Cardiac fibroblast (primary cell): ENCODE measurements at regions not wholly inside any gene's neighbourhood (a gene's known extent, or its start where the extent isn't known, plus 50 kb on each side); places are given as distances from the start of the nearest gene placed in this dataset.

Experiments
- DNase-seq, 2 donors: peaks; one replicate each; pipeline versions ENCODE4 v3.0.0 to v3.0.0-alpha.2; 2010; ENCODE audit warnings: low read depth in 2 of 2
- H3K4me3 ChIP-seq, 2 donors: replicated peaks in 1 of 2; 1 replicate in 1 of 2; 2 replicates in 1 of 2; pipeline ENCODE4 v1.5.1; 2011; ENCODE audit warnings: low read depth in 2 of 2, low read length in 2 of 2, mild to moderate bottlenecking in 2 of 2, moderate library complexity in 1 of 2
- TF ChIP-seq, protein P1 (sequence below): IDR thresholded peaks from one replicate; pipeline ENCODE4 v1.5.1; 2011; ENCODE audit warnings: low read depth, mild to moderate bottlenecking, low read length, inconsistent platforms

DNA sequence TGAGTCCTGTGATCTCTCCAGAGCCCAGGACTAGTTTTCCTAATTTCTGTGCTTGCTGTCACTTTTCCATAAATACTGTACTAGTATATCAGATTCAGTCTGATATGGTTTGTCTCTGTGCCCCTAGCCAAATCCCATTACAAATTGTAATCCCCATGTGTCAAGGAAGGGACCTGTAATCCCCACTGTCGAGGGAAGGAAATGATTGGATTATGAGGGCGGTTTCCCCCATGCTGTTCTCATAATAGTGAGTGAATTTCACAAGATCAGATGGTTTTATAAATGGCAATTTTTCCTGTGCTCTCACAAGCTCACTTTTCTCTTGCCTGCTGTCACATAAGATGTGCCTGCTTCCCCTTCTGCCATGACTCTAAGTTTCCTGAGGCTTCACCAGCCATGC, 54.8 kb upstream of the IFRD1 start:
- no peak overlapping the region for H3K4me3 ChIP-seq
- DNase-seq: no peak
- TF ChIP-seq, protein P1, sequence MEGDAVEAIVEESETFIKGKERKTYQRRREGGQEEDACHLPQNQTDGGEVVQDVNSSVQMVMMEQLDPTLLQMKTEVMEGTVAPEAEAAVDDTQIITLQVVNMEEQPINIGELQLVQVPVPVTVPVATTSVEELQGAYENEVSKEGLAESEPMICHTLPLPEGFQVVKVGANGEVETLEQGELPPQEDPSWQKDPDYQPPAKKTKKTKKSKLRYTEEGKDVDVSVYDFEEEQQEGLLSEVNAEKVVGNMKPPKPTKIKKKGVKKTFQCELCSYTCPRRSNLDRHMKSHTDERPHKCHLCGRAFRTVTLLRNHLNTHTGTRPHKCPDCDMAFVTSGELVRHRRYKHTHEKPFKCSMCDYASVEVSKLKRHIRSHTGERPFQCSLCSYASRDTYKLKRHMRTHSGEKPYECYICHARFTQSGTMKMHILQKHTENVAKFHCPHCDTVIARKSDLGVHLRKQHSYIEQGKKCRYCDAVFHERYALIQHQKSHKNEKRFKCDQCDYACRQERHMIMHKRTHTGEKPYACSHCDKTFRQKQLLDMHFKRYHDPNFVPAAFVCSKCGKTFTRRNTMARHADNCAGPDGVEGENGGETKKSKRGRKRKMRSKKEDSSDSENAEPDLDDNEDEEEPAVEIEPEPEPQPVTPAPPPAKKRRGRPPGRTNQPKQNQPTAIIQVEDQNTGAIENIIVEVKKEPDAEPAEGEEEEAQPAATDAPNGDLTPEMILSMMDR: no peak

DNA sequence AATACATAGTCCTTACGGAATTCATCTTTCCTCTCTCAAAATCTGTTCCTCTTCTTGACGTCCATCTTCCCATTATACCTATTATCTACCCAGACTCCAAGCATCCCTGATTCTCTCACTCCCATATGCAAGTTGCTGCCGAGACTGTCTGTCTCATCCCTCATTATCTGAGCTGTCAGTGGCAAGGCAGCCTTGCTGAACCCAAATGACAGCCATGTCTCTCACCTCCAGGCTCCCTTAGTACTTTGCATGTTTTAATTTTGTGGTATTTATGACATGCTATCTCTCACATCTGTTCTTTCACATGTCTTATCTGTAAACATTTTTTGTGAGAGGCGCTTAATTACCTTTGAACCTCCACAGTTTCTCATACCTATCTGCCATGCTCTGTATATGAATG, 54.4 kb upstream of the IFRD1 start:
- no peak for DNase-seq
- TF ChIP-seq, protein P1: no peak
- no peak overlapping the region for H3K4me3 ChIP-seq

DNA sequence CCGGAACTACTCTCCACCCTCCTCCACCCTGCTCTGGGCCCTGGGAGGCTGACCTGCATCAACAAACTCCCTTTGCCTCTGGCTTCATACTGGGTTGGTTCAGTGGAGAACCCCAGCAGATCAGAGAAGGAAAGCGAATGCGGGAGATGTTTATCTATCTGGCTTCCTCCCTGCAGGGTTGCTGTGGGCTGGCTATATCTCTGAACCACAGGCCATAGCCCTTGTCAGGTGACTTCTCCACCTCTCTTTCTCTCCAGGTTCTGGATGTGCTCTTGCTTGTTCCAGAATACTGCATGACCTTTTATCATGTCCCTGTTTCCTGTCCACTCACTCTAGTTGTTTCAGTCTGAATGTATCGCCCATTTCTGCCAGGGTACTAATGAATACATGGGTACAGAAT, 51.7 kb upstream of the IFRD1 start:
- DNase-seq: no peak
- TF ChIP-seq, protein P1: no peak
- no peak overlapping the region for H3K4me3 ChIP-seq

DNA sequence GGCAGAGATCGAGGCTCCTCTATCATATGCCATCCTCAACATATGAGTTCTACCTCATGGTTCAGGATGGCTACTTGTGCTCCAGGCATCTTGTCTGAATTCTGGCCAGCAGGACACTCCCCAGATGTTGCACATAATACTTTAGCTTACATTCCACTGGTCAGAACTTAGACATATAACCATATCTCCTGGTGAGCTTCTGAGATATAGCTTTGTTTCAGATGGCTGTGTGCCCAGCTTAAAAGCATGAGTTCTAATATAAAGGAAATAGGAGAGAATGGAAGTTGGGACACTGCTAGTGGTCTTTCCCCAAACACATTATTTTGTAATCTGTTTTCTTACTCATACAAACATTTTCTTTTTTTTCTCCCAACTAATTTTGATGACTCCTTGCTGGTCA, 50.8 kb upstream of the IFRD1 start:
- DNase-seq: peak; percentile 59 to 78
- H3K4me3 ChIP-seq: no peak overlapping the region
- TF ChIP-seq, protein P1: no peak

DNA sequence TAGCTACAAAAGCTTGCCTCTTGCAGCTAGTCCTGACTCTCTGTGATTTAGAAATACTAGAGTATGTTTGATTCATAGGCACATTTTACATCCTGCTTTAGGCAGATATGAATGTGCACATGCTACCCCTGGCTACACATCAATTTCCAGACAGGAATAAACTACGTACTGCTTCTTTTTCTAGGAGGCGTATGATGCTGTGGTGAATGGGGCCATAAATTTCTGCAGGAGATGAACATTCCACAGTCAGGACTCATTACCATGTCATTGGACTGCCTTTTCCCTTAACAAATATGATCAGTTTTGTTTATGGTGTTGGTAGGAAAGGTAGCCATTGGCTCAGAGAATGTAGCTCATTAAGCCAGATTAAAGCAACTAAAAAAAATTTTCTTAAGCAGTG, 50.1 kb upstream of the IFRD1 start:
- peak in 1 of 2 donors; percentile 27 for DNase-seq
- TF ChIP-seq, protein P1: no peak
- no peak overlapping the region for H3K4me3 ChIP-seq
